ENCODE measurements at regions not wholly inside any gene's neighbourhood (a gene's known extent, or its start where the extent isn't known, plus 50 kb on each side); places are given as distances from the start of the nearest gene placed in this dataset.

DNA sequence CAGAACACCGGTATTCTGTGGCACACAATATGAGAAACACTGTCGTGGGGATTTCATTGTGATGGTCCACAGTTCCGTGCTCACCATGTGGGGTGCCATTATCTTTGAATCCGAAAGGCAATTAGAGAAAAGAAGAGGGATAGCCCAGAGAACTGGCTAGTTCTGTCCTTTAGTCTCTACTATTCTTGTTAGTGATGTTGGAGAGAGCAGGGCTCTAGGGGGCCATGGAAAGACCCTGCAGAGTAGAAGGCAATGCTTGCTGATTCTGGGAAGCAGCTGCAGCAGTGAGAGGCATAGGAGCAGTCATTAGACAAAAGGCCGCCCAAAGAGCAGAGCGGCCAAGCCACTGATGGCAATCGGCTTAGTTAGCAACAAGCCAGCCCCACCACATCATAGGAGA is 146.3 kb downstream of the TSEN15 start:
- Histone ChIP-seq H3K18ac (ENCODE audit: low read depth, low read length) (no peak overlapping the region), H2AFZ (replicated peaks; ENCODE audit: low read length, poor library complexity) (no peak overlapping the region), H3K4ac (ENCODE audit: low read depth, low read length) (no peak overlapping the region), H2AK5ac (ENCODE audit: low read depth, low read length) (no peak overlapping the region), H3K4me3 (ENCODE audit: insufficient read depth, low read depth, low read length) (no peak overlapping the region), H4K20me1 (ENCODE audit: insufficient read depth, low read length) (no peaks in the 10 kb centered on the region), H3K9ac (ENCODE audit: low read depth, low read length) (no peak overlapping the region), H3K4me2 (ENCODE audit: low read depth, low read length) (no peak overlapping the region), H3K14ac (replicated peaks; ENCODE audit: low read depth, low read length) (no peak overlapping the region), H3K23ac (ENCODE audit: low read depth, low read length) (no peak overlapping the region), H3K4me1 (ENCODE audit: control insufficient read depth, insufficient read depth, low read length) (no peaks in the 10 kb centered on the region; the same call in 1 of the 2 replicates), H2BK120ac (ENCODE audit: low read depth, low read length) (no peak overlapping the region), H3K56ac (ENCODE audit: extremely low read depth, insufficient read depth, low read length) (no peak overlapping the region), H3K9me1 (ENCODE audit: insufficient read depth, low read length) (no peaks in the 10 kb centered on the region), H2BK15ac (ENCODE audit: low read depth, low read length) (no peak overlapping the region), H4K8ac (ENCODE audit: low read depth in 2 of 2, low read length in 2 of 2) (no peak overlapping the region), H2BK5ac (ENCODE audit: low read depth, low read length, poor library complexity, severe bottlenecking) (no peak overlapping the region), H2AK9ac (replicated peaks; ENCODE audit: low read depth, low read length, poor library complexity) (no peak overlapping the region), H2BK20ac (ENCODE audit: low read depth, low read length) (no peak overlapping the region), H3K79me1 (ENCODE audit: low read depth in 1 of 2, low read length in 2 of 2) (no peaks in the 10 kb centered on the region), H4K91ac (ENCODE audit: insufficient read depth, low read depth, low read length) (no peak overlapping the region), H3K36me3 (ENCODE audit: control insufficient read depth, insufficient read depth, low read length) (no peaks in the 10 kb centered on the region), H3K27ac (ENCODE audit: insufficient read depth, low read length) (no peak overlapping the region), H4K5ac (ENCODE audit: low read depth, low read length) (no peak overlapping the region), H3K9me3 (ENCODE audit: control insufficient read depth, insufficient read depth, low read length) (no peaks in the 10 kb centered on the region; the same call in 1 of the 2 replicates), H3K27me3 (ENCODE audit: control insufficient read depth, insufficient read depth, low read length) (peaks cover 6% of the 10 kb centered on the region)
- POLR2A ChIA-PET (ENCODE audit: unreplicated experiment): no interaction called here
- CTCF ChIA-PET: no interaction called here
- no TSS peak for BruUV-seq (replicated peaks)
- no peak for DNase-seq
- intact Hi-C loops (cut with micrococcal nuclease) (no loop called here), in situ Hi-C loops (cut with MboI; ENCODE audit: low sequenced_read_pairs) (no loop called here), dilution Hi-C loops (cut with HindIII; ENCODE audit: low sequenced_read_pairs, unreplicated experiment) (no loop called here)
- WGBS, 2 experiments (ENCODE audit: extremely low coverage in 2 of 2, insufficient read length in 1 of 2): no CpG with 5 or more reads among the region's 7 CpGs
- ATAC-seq (ENCODE audit: low read depth): no peak
- no peak for TF ChIP-seq ELK1 (IDR thresholded peaks at IDR 0.05; ENCODE audit: borderline replicate concordance, low read depth, low read length)
- no peak for TF ChIP-seq CEBPB (IDR thresholded peaks at IDR 0.05; ENCODE audit: low read depth, low read length)
- TF ChIP-seq BHLHE40 (IDR thresholded peaks at IDR 0.05; ENCODE audit: low read depth, low read length): no peak
- no peak for TF ChIP-seq MAFK (IDR thresholded peaks at IDR 0.05; ENCODE audit: low read depth, low read length)
- no peak for TF ChIP-seq NFE2L2 (IDR thresholded peaks at IDR 0.05; ENCODE audit: low read depth, low read length)
- TF ChIP-seq MAZ (IDR thresholded peaks at IDR 0.05; ENCODE audit: borderline replicate concordance, low read depth, low read length): no peak
- no peak for TF ChIP-seq POLR2A (IDR thresholded peaks at IDR 0.05; ENCODE audit: low read depth, low read length)
- no peak for TF ChIP-seq FOS (IDR thresholded peaks at IDR 0.05; ENCODE audit: low read depth, low read length)
- TF ChIP-seq RAD21 (IDR thresholded peaks at IDR 0.05; ENCODE audit: low read length): no peak
